Bronchial epithelial cell (primary cell): ENCODE measurements at regions not wholly inside any gene's neighbourhood (a gene's known extent, or its start where the extent isn't known, plus 50 kb on each side); places are given as distances from the start of the nearest gene placed in this dataset.

Source experiments
- DNase-seq: peaks from one replicate; pipeline ENCODE4 v3.0.0-alpha.2; 2010; ENCODE audit warnings: low read depth
- FAIRE-seq: peaks from 2 replicates; lab custom pipeline; 2011; peaks lifted over from hg19 to GRCh38; lab: Jason Lieb, UNC
- H3K27me3 ChIP-seq: 2 replicates; pipeline ENCODE4 v1.5.1; 2011; ENCODE audit warnings: low read length; ENCODE audit not compliant: control insufficient read depth, insufficient read depth
- H3K36me3 ChIP-seq: 2 replicates; pipeline ENCODE4 v1.5.1; 2011; ENCODE audit warnings: low read length; ENCODE audit not compliant: control insufficient read depth, insufficient read depth
- H3K4me3 ChIP-seq: 2 replicates; pipeline ENCODE4 v1.5.1; 2011; ENCODE audit warnings: mild to moderate bottlenecking, low read depth, low read length, control low read depth
- CTCF ChIP-seq: IDR thresholded peaks from 2 replicates; pipeline ENCODE4 v1.5.1; 2011; ENCODE audit warnings: mild to moderate bottlenecking, moderate library complexity, low read length, control low read depth, inconsistent platforms; ENCODE audit not compliant: insufficient read depth, severe bottlenecking

DNA sequence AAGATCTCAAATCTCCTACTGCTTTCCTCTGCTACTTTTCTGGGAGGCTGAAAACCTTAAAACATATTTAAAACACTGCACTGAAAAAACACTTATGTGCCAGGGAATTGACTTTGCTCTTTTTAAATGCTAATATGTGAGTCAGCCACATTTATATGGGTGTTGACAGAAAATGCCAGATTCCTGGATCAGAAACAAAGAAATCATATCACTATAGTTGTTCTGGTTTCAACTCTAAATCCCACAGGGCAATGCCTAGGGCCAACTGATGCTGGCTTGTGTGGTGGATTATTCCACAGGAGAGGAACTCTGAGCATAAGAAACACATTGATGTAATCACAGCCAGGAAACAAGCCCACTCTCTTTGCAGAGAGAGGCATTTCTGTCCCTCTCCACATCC, 1439.0 kb upstream of the SPRY2 start:
- no peaks in the 10 kb centered on the region for H3K27me3 ChIP-seq
- TF ChIP-seq CTCF: no peak
- no peaks in the 10 kb centered on the region for H3K36me3 ChIP-seq
- peak; percentile 19 for DNase-seq
- H3K4me3 ChIP-seq: no peak overlapping the region
- no peak for FAIRE-seq

GRCh38 chr13:81778350-81778749, 1437.4 kb upstream of the SPRY2 start:
- no peak for DNase-seq
- Histone ChIP-seq H3K36me3 (no peaks in the 10 kb centered on the region), H3K4me3 (no peak overlapping the region), H3K27me3 (no peaks in the 10 kb centered on the region)
- no peak for FAIRE-seq
- no peak for TF ChIP-seq CTCF

GRCh38 chr13:81773263-81773662, 1432.3 kb upstream of the SPRY2 start:
- DNase-seq: no peak
- Histone ChIP-seq H3K4me3 (no peak overlapping the region), H3K27me3 (no peaks in the 10 kb centered on the region), H3K36me3 (no peaks in the 10 kb centered on the region)
- no peak for FAIRE-seq
- TF ChIP-seq CTCF: no peak

DNA sequence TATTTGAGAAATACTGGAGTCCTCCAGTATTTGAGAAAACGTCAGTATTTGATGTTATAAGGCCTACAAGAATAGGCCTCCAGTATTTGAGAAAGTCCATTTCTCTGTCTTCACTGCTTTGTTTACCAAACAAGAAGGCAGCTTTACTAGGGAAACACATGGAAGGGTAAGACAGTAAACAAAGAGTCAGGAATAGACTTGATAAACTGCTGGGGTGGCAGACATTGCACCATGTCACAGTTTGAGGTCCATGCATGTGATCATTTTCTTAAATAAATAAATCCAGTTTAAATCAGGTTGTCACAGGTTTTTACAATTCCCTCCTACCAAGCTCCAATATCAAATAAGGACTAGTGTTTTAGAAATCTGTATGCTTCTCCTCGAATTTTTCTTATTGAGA, 1431.0 kb upstream of the SPRY2 start:
- TF ChIP-seq CTCF: no peak
- no peak for DNase-seq
- no peak overlapping the region for H3K4me3 ChIP-seq
- no peak for FAIRE-seq
- no peaks in the 10 kb centered on the region for H3K27me3 ChIP-seq
- H3K36me3 ChIP-seq: no peaks in the 10 kb centered on the region

DNA sequence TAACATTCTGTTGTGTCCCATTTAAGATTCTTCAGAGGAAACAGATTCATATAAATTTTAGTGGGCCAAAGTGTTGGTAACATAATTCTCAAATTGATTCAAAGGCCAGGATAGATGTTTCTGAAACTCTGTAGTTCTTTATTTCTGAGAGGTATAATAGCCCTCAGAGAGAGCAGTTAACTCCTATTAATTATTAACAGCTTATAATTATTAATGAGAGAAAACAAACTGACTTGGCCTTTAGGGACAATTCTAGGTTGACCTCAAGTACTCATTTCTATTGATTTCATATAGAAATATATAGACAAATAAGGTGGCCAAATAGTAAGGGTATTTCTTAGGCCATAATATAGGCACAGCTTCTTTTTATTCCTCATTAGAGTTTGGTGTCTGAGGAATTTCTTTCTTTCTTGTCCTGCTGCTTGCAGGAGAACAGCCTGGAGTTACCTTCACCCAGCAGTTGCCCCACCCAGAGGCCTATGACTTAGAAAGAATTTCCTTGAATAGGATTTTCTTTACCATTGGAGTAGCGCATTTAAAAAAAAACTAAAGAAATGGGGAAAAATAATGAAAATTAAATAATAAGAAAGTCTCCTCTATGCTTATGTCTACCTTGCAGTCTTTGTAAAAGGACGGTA, 1430.1 kb upstream of the SPRY2 start:
- H3K27me3 ChIP-seq: no peaks in the 10 kb centered on the region
- FAIRE-seq (no peak), DNase-seq (no peak)
- no peak for TF ChIP-seq CTCF
- H3K4me3 ChIP-seq: no peak overlapping the region
- no peaks in the 10 kb centered on the region for H3K36me3 ChIP-seq

GRCh38 chr13:81762449-81762848, 1421.5 kb upstream of the SPRY2 start:
- Histone ChIP-seq H3K4me3 (no peak overlapping the region), H3K36me3 (no peaks in the 10 kb centered on the region), H3K27me3 (no peaks in the 10 kb centered on the region)
- no peak for FAIRE-seq
- DNase-seq: no peak
- TF ChIP-seq CTCF: no peak
